ENCODE measurements at regions not wholly inside any gene's neighbourhood (a gene's known extent, or its start where the extent isn't known, plus 50 kb on each side); places are given as distances from the start of the nearest gene placed in this dataset.

DNA sequence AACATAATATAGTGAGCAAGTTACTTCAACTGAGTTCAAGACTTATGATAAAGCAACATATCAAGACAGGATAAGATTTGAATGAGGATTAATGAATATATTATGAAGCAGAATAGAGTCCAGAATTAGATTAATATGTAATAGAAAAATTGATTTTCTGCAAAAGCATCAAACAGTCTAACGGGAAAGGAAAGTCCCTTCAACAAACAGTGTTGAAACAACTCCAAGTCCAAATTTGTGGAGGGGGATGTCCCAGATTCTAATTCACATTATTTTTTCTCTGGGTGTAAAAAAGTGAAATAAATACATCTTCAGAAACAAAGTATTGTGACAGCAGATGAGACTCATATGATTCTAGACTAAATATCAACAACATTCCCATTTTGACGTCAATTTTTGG, 289.7 kb downstream of the C6orf118 start:
- Histone ChIP-seq H3K27ac (ENCODE audit: low read length) (no peak overlapping the region), H2AFZ (ENCODE audit: low read depth, low read length) (no peak overlapping the region), H3K9ac (ENCODE audit: low read length) (no peak overlapping the region), H3K36me3 (ENCODE audit: insufficient read depth, low read length) (no peaks in the 10 kb centered on the region), H4K20me1 (ENCODE audit: insufficient read depth) (no peaks in the 10 kb centered on the region), H3K9me2 (ENCODE audit: insufficient read depth, low read length) (no peaks in the 10 kb centered on the region), H3F3A (ENCODE audit: insufficient read depth, low read length, poor library complexity, severe bottlenecking) (no peaks in the 10 kb centered on the region), H3K27me3 (ENCODE audit: insufficient read depth, low read depth, low read length) (no peaks in the 10 kb centered on the region), H3K79me2 (replicated peaks; ENCODE audit: insufficient read depth, low read length) (no peaks in the 10 kb centered on the region), H3K4me3 (ENCODE audit: low read length) (no peak overlapping the region), H3K4me2 (ENCODE audit: low read length) (no peak overlapping the region), H3K9me3 (ENCODE audit: low read length) (no peaks in the 10 kb centered on the region)
- TF ChIP-seq, protein P1, sequence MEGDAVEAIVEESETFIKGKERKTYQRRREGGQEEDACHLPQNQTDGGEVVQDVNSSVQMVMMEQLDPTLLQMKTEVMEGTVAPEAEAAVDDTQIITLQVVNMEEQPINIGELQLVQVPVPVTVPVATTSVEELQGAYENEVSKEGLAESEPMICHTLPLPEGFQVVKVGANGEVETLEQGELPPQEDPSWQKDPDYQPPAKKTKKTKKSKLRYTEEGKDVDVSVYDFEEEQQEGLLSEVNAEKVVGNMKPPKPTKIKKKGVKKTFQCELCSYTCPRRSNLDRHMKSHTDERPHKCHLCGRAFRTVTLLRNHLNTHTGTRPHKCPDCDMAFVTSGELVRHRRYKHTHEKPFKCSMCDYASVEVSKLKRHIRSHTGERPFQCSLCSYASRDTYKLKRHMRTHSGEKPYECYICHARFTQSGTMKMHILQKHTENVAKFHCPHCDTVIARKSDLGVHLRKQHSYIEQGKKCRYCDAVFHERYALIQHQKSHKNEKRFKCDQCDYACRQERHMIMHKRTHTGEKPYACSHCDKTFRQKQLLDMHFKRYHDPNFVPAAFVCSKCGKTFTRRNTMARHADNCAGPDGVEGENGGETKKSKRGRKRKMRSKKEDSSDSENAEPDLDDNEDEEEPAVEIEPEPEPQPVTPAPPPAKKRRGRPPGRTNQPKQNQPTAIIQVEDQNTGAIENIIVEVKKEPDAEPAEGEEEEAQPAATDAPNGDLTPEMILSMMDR (IDR thresholded peaks at IDR 0.05; ENCODE audit: poor library complexity, severe bottlenecking), result no peak
- TF ChIP-seq MXI1 (conservative IDR thresholded peaks at IDR 0.05; ENCODE audit: poor library complexity, severe bottlenecking) (no peak), EP300 (conservative IDR thresholded peaks at IDR 0.05; ENCODE audit: poor library complexity, severe bottlenecking) (no peak), EZH2 (IDR thresholded peaks at IDR 0.05; ENCODE audit: borderline replicate concordance, insufficient read depth, low read length, poor library complexity, severe bottlenecking) (no peak), POLR2AphosphoS5 (IDR thresholded peaks at IDR 0.05) (no peak), RAD21 (conservative IDR thresholded peaks at IDR 0.05) (no peak), SMC3 (conservative IDR thresholded peaks at IDR 0.05; ENCODE audit: poor library complexity) (no peak), TAF1 (IDR thresholded peaks at IDR 0.05; ENCODE audit: low read depth) (no peak)
- TF ChIP-seq, protein P2, sequence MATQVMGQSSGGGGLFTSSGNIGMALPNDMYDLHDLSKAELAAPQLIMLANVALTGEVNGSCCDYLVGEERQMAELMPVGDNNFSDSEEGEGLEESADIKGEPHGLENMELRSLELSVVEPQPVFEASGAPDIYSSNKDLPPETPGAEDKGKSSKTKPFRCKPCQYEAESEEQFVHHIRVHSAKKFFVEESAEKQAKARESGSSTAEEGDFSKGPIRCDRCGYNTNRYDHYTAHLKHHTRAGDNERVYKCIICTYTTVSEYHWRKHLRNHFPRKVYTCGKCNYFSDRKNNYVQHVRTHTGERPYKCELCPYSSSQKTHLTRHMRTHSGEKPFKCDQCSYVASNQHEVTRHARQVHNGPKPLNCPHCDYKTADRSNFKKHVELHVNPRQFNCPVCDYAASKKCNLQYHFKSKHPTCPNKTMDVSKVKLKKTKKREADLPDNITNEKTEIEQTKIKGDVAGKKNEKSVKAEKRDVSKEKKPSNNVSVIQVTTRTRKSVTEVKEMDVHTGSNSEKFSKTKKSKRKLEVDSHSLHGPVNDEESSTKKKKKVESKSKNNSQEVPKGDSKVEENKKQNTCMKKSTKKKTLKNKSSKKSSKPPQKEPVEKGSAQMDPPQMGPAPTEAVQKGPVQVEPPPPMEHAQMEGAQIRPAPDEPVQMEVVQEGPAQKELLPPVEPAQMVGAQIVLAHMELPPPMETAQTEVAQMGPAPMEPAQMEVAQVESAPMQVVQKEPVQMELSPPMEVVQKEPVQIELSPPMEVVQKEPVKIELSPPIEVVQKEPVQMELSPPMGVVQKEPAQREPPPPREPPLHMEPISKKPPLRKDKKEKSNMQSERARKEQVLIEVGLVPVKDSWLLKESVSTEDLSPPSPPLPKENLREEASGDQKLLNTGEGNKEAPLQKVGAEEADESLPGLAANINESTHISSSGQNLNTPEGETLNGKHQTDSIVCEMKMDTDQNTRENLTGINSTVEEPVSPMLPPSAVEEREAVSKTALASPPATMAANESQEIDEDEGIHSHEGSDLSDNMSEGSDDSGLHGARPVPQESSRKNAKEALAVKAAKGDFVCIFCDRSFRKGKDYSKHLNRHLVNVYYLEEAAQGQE (IDR thresholded peaks at IDR 0.05; ENCODE audit: borderline replicate concordance), result no peak

DNA sequence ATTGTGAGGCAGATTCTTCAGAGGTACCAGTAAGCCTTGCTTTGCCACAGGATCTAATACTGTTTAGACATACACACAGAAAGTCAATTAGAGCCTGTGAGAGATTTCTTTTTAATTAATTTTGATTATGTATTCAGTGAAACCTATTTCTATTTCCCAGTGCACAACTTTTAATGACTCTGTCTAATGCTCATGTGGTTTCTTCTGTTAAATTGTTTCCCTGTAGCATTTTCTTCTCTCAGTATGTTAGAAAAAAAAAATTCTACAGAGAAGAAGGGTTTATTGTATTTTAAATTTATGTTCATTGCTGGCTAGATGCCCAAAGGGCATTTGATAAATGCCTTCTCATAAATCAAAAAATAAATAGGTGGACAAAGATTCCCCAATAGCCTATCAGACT, 293.7 kb downstream of the C6orf118 start:
- TF ChIP-seq RAD21 (conservative IDR thresholded peaks at IDR 0.05) (no peak), MXI1 (conservative IDR thresholded peaks at IDR 0.05; ENCODE audit: poor library complexity, severe bottlenecking) (no peak), EZH2 (IDR thresholded peaks at IDR 0.05; ENCODE audit: borderline replicate concordance, insufficient read depth, low read length, poor library complexity, severe bottlenecking) (no peak), TAF1 (IDR thresholded peaks at IDR 0.05; ENCODE audit: low read depth) (no peak), SMC3 (conservative IDR thresholded peaks at IDR 0.05; ENCODE audit: poor library complexity) (no peak), EP300 (conservative IDR thresholded peaks at IDR 0.05; ENCODE audit: poor library complexity, severe bottlenecking) (no peak), POLR2AphosphoS5 (IDR thresholded peaks at IDR 0.05) (no peak)
- TF ChIP-seq, protein P2 (IDR thresholded peaks at IDR 0.05; ENCODE audit: borderline replicate concordance), result no peak
- TF ChIP-seq, protein P1 (IDR thresholded peaks at IDR 0.05; ENCODE audit: poor library complexity, severe bottlenecking), result no peak
- H4K20me1 ChIP-seq (ENCODE audit: insufficient read depth), result no peaks in the 10 kb centered on the region
- no peaks in the 10 kb centered on the region for H3K9me2 ChIP-seq (ENCODE audit: insufficient read depth, low read length)
- H3K27me3 ChIP-seq (ENCODE audit: insufficient read depth, low read depth, low read length), result no peaks in the 10 kb centered on the region
- H3K9me3 ChIP-seq (ENCODE audit: low read length), result no peaks in the 10 kb centered on the region
- H3K79me2 ChIP-seq (replicated peaks; ENCODE audit: insufficient read depth, low read length), result no peaks in the 10 kb centered on the region
- H3K4me3 ChIP-seq (ENCODE audit: low read length), result no peak overlapping the region
- no peak overlapping the region for H2AFZ ChIP-seq (ENCODE audit: low read depth, low read length)
- no peak overlapping the region for H3K27ac ChIP-seq (ENCODE audit: low read length)
- no peaks in the 10 kb centered on the region for H3F3A ChIP-seq (ENCODE audit: insufficient read depth, low read length, poor library complexity, severe bottlenecking)
- no peak overlapping the region for H3K4me2 ChIP-seq (ENCODE audit: low read length)
- H3K36me3 ChIP-seq (ENCODE audit: insufficient read depth, low read length), result no peaks in the 10 kb centered on the region
- H3K9ac ChIP-seq (ENCODE audit: low read length), result no peak overlapping the region

Measured in neural cell (in vitro differentiated cells).